ENCODE measurements at regions not wholly inside any gene's neighbourhood (a gene's known extent, or its start where the extent isn't known, plus 50 kb on each side); places are given as distances from the start of the nearest gene placed in this dataset.
"Not testable (repeated sequence)": the region's sequence is repeated elsewhere in the genome, so short reads cannot be mapped to it uniquely, and the experiment has no call there.

DNA sequence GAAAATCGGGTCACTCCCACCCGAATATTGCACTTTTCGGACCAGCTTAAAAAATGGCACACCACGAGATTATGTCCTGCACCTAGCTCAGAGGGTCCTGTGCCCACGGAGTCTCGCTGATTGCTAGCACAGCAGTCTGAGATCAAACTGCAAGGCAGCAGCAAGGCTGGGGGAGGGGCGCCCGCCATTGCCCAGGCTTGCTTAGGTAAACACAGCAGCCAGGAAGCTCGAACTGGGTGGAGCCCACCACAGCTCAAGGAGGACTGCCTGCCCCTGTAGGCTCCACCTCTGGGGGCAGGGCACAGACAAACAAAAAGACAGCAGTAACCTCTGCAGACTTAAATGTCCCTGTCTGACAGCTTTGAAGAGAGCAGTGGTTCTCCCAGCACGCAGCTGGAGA, 405.3 kb downstream of the PTH2R start:
- intact Hi-C loops (cut with DNase I); H3K4me1 ChIP-seq (ENCODE audit: control insufficient read depth, insufficient read depth, low read length); H3K27ac ChIP-seq (ENCODE audit: low read length); H3K27me3 ChIP-seq (ENCODE audit: control insufficient read depth, insufficient read depth); H3K9me3 ChIP-seq (ENCODE audit: control insufficient read depth, low read length); H3K4me3 ChIP-seq (ENCODE audit: low read length); ATAC-seq; DNase-seq: not testable (repeated sequence)
- WGBS, result 41% methylated on average over 6 of the region's 10 CpGs

GRCh38 chr2:208819190-208819589, 412.6 kb downstream of the PTH2R start:
- no peaks in the 10 kb centered on the region for H3K9me3 ChIP-seq (ENCODE audit: control insufficient read depth, low read length)
- no peaks in the 10 kb centered on the region for H3K4me1 ChIP-seq (ENCODE audit: control insufficient read depth, insufficient read depth, low read length)
- no peak overlapping the region for H3K27ac ChIP-seq (ENCODE audit: low read length)
- intact Hi-C loops (cut with DNase I), result no loop called here
- ATAC-seq, result no peak
- no peaks in the 10 kb centered on the region for H3K27me3 ChIP-seq (ENCODE audit: control insufficient read depth, insufficient read depth)
- WGBS, result 93% methylated on average over 2 of the region's 2 CpGs
- H3K4me3 ChIP-seq (ENCODE audit: low read length), result no peak overlapping the region
- DNase-seq, result no peak

GRCh38 chr2:208820014-208820688, 413.6 kb downstream of the PTH2R start:
- H3K27ac ChIP-seq (ENCODE audit: low read length), result no peak overlapping the region
- DNase-seq (no peak), ATAC-seq (no peak)
- 52% methylated on average over 1 of the region's 1 CpG for WGBS
- H3K4me1 ChIP-seq (ENCODE audit: control insufficient read depth, insufficient read depth, low read length), result no peaks in the 10 kb centered on the region
- intact Hi-C loops (cut with DNase I), result no loop called here
- no peak overlapping the region for H3K4me3 ChIP-seq (ENCODE audit: low read length)
- no peaks in the 10 kb centered on the region for H3K9me3 ChIP-seq (ENCODE audit: control insufficient read depth, low read length)
- no peaks in the 10 kb centered on the region for H3K27me3 ChIP-seq (ENCODE audit: control insufficient read depth, insufficient read depth)

GRCh38 chr2:208827109-208827508, 420.5 kb downstream of the PTH2R start:
- Histone ChIP-seq H3K27ac (ENCODE audit: low read length) (no peak overlapping the region), H3K4me1 (ENCODE audit: control insufficient read depth, insufficient read depth, low read length) (no peaks in the 10 kb centered on the region), H3K9me3 (ENCODE audit: control insufficient read depth, low read length) (no peaks in the 10 kb centered on the region), H3K4me3 (ENCODE audit: low read length) (no peak overlapping the region), H3K27me3 (ENCODE audit: control insufficient read depth, insufficient read depth) (no peaks in the 10 kb centered on the region)
- ATAC-seq (no peak), DNase-seq (no peak)
- WGBS, result 37% methylated on average over 3 of the region's 3 CpGs
- intact Hi-C loops (cut with DNase I), result no loop called here

DNA sequence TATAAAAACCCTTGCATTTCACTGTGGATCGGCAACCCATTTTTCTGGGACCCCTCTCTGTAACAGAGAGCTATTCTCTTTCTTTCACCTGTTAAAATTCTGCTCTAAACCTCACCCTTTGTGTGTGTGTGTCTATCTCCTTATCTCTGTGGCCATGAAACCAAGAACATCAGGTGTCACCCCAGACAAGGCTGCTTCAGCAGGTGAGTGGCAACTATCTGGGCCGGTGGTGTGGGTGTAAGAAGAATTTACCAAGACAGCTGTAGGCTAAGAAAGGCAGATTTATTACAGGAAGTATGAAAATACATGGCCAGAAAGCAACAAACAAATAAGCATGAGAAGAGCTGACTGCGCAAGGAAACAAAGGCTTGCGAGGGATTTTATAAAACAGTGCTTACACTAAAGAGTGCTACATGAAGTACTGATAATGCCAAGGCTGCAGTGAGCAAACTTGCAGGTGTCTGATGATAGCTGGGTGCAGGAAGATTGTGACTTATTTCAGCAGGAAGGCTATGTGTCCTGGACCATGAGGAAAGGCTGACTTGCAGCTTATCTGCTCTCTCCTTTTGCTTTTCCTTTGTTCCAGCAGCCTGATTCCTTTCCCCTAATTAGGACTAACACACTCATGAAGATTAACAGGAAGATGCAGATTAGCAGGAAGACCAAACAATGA, 421.1 kb downstream of the PTH2R start:
- no peak overlapping the region for H3K27ac ChIP-seq (ENCODE audit: low read length)
- intact Hi-C loops (cut with DNase I), result no loop called here
- no peak overlapping the region for H3K4me3 ChIP-seq (ENCODE audit: low read length)
- DNase-seq (no peak), ATAC-seq (no peak)
- no peaks in the 10 kb centered on the region for H3K9me3 ChIP-seq (ENCODE audit: control insufficient read depth, low read length)
- WGBS, result 33% methylated on average over 4 of the region's 4 CpGs
- no peaks in the 10 kb centered on the region for H3K4me1 ChIP-seq (ENCODE audit: control insufficient read depth, insufficient read depth, low read length)
- H3K27me3 ChIP-seq (ENCODE audit: control insufficient read depth, insufficient read depth), result no peaks in the 10 kb centered on the region

GRCh38 chr2:208830203-208830602, 423.6 kb downstream of the PTH2R start:
- Histone ChIP-seq H3K27me3 (ENCODE audit: control insufficient read depth, insufficient read depth) (no peaks in the 10 kb centered on the region), H3K4me3 (ENCODE audit: low read length) (no peak overlapping the region), H3K9me3 (ENCODE audit: control insufficient read depth, low read length) (no peaks in the 10 kb centered on the region), H3K4me1 (ENCODE audit: control insufficient read depth, insufficient read depth, low read length) (no peaks in the 10 kb centered on the region), H3K27ac (ENCODE audit: low read length) (no peak overlapping the region)
- intact Hi-C loops (cut with DNase I), result no loop called here
- WGBS, result 83% methylated on average over 3 of the region's 3 CpGs
- no peak for ATAC-seq
- DNase-seq, result no peak

GRCh38 chr2:208847651-208848050, 441.1 kb downstream of the PTH2R start:
- WGBS, result 59% methylated on average over 1 of the region's 1 CpG
- Histone ChIP-seq H3K27me3 (ENCODE audit: control insufficient read depth, insufficient read depth) (no peaks in the 10 kb centered on the region), H3K4me3 (ENCODE audit: low read length) (no peak overlapping the region), H3K9me3 (ENCODE audit: control insufficient read depth, low read length) (peaks cover 2% of the 10 kb centered on the region), H3K4me1 (ENCODE audit: control insufficient read depth, insufficient read depth, low read length) (no peaks in the 10 kb centered on the region), H3K27ac (ENCODE audit: low read length) (no peak overlapping the region)
- ATAC-seq, result no peak
- no peak for DNase-seq
- intact Hi-C loops (cut with DNase I), result no loop called here

DNA sequence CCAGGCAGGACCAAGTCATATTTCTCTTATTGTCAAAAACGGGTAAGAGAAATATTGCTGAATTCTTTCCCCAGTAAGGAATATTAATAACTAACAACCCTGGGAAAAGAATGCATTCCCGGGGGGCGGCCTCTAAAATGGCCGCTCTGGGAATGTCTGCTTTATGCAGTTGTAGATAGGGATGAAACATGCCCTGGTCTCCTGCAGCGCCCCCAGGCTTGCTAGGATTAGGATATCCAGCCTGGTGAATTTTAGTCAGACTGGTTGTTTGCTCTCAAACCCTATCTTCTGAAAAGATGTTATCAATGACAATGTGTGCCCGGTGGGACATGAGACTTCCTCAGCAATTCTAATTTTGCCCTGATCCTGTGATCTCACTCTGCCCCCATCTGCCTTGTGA, 448.1 kb downstream of the PTH2R start:
- no peak for DNase-seq
- no peak overlapping the region for H3K27ac ChIP-seq (ENCODE audit: low read length)
- no peaks in the 10 kb centered on the region for H3K9me3 ChIP-seq (ENCODE audit: control insufficient read depth, low read length)
- H3K4me1 ChIP-seq (ENCODE audit: control insufficient read depth, insufficient read depth, low read length), result no peaks in the 10 kb centered on the region
- intact Hi-C loops (cut with DNase I), result no loop called here
- no peaks in the 10 kb centered on the region for H3K27me3 ChIP-seq (ENCODE audit: control insufficient read depth, insufficient read depth)
- no peak for ATAC-seq
- WGBS, result 89% methylated on average over 6 of the region's 6 CpGs
- no peak overlapping the region for H3K4me3 ChIP-seq (ENCODE audit: low read length)

DNA sequence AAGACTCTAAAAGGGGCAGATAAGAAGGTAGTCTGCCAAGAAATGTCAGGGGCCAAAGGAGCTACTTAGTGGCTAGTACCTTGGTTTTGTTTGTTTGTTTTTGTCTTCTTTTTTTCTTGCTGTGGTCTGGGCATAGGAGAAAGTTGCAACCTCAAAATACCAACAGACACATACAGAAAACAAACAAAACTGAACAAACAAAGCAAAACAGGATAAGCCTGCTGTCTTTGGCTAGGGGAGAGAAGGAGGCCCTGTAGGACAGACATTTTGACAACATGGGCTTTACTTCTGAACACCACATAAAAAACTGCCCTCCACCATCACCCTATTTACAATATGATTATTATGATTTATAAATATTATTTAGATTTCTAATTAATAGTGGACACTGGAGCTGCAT, 460.8 kb downstream of the PTH2R start:
- H3K4me1 ChIP-seq (ENCODE audit: control insufficient read depth, insufficient read depth, low read length), result no peaks in the 10 kb centered on the region
- no peak overlapping the region for H3K27ac ChIP-seq (ENCODE audit: low read length)
- ATAC-seq (no peak), DNase-seq (no peak)
- no peaks in the 10 kb centered on the region for H3K9me3 ChIP-seq (ENCODE audit: control insufficient read depth, low read length)
- intact Hi-C loops (cut with DNase I), result no loop called here
- no peak overlapping the region for H3K4me3 ChIP-seq (ENCODE audit: low read length)
- no peaks in the 10 kb centered on the region for H3K27me3 ChIP-seq (ENCODE audit: control insufficient read depth, insufficient read depth)

- intact Hi-C loops (cut with DNase I), result no loop called here
- 77% methylated on average over 3 of the region's 3 CpGs for WGBS
- Histone ChIP-seq H3K4me3 (ENCODE audit: low read length) (no peak overlapping the region), H3K27me3 (ENCODE audit: control insufficient read depth, insufficient read depth) (no peaks in the 10 kb centered on the region), H3K9me3 (ENCODE audit: control insufficient read depth, low read length) (no peaks in the 10 kb centered on the region), H3K27ac (ENCODE audit: low read length) (no peak overlapping the region), H3K4me1 (ENCODE audit: control insufficient read depth, insufficient read depth, low read length) (no peaks in the 10 kb centered on the region)
- DNase-seq (no peak), ATAC-seq (no peak)
These were observed 466.0 kb downstream of the PTH2R start for GRCh38 chr2:208872591-208872990.

DNA sequence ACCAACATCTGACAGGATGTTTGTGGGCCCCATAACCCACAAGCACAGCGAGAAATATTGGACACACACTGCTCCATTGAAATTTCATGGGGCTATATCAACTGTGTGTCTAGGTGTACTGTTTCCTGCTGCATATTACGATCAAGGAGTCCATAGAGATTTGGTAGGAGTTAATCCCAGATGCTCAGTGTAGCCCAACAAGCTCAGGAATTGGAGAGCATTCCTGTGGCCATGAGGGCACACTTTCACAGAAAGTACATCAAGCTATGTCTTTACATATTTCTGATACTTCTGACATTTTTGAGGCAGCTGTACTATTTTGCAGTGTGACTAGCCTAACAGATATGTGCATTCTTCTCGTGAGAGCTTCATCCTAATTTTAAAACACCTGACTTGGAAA, 473.1 kb downstream of the PTH2R start:
- Histone ChIP-seq H3K27ac (ENCODE audit: low read length) (no peak overlapping the region), H3K9me3 (ENCODE audit: control insufficient read depth, low read length) (no peaks in the 10 kb centered on the region), H3K4me1 (ENCODE audit: control insufficient read depth, insufficient read depth, low read length) (no peaks in the 10 kb centered on the region), H3K27me3 (ENCODE audit: control insufficient read depth, insufficient read depth) (no peaks in the 10 kb centered on the region), H3K4me3 (ENCODE audit: low read length) (no peak overlapping the region)
- no peak for DNase-seq
- intact Hi-C loops (cut with DNase I), result no loop called here
- no peak for ATAC-seq
- 72% methylated on average over 3 of the region's 3 CpGs for WGBS

DNA sequence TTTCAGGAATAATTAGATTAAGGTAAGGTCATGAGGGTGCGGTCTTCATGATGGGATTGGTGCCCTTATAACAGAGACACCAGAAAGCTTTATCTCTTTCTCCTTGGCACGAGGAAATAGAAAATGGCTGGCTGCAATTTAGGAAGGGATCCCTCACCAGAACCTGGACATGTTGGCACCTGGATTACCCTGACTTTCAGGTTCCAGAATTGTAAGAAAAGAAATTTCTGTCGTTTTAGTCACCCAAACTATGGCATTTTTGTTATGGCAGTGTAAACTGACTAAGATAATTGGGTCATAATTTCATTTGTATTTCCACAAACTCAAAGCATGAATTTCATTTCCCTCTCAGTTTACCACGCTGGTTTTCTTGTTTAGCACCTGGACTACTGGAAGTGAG, 473.6 kb downstream of the PTH2R start:
- Histone ChIP-seq H3K27me3 (ENCODE audit: control insufficient read depth, insufficient read depth) (no peaks in the 10 kb centered on the region), H3K4me3 (ENCODE audit: low read length) (no peak overlapping the region), H3K4me1 (ENCODE audit: control insufficient read depth, insufficient read depth, low read length) (no peaks in the 10 kb centered on the region), H3K9me3 (ENCODE audit: control insufficient read depth, low read length) (no peaks in the 10 kb centered on the region), H3K27ac (ENCODE audit: low read length) (no peak overlapping the region)
- intact Hi-C loops (cut with DNase I), result no loop called here
- ATAC-seq, result no peak
- DNase-seq, result no peak
- 66% methylated on average over 4 of the region's 4 CpGs for WGBS

Data from right cardiac atrium (tissue), 5 donors.